GM12891 (cell line): ENCODE measurements at regions not wholly inside any gene's neighbourhood (a gene's known extent, or its start where the extent isn't known, plus 50 kb on each side); places are given as distances from the start of the nearest gene placed in this dataset.

Experiments
- DNase-seq: peaks from one replicate; pipeline ENCODE4 v3.0.0; 2011; ENCODE audit warnings: low spot score; ENCODE audit not compliant: insufficient read length
- FAIRE-seq: peaks from 2 replicates; lab custom pipeline; 2011; peaks lifted over from hg19 to GRCh38; lab: Jason Lieb, UNC
- PAX5 ChIP-seq: IDR thresholded peaks from 2 replicates; pipeline ENCODE4 v1.6.1; 2011; ENCODE audit warnings: low read length, moderate library complexity, mild to moderate bottlenecking; ENCODE audit not compliant: insufficient read depth, severe bottlenecking
- POLR2A ChIP-seq: IDR thresholded peaks from 2 replicates; pipeline ENCODE4 v1.6.1; 2011; ENCODE audit warnings: low read depth, low read length, control low read depth
- POLR2AphosphoS5 ChIP-seq: IDR thresholded peaks from 2 replicates; pipeline ENCODE4 v1.6.1; 2011; ENCODE audit warnings: low read depth, low read length, control low read depth
- POU2F2 ChIP-seq: IDR thresholded peaks from 2 replicates; pipeline ENCODE4 v1.6.1; 2011; ENCODE audit warnings: low read depth, mild to moderate bottlenecking, control low read depth, low read length, moderate library complexity
- SPI1 ChIP-seq: IDR thresholded peaks from 2 replicates; pipeline ENCODE4 v1.6.1; 2011; ENCODE audit warnings: low read depth, low read length, control low read depth
- TAF1 ChIP-seq: IDR thresholded peaks from 2 replicates; pipeline ENCODE4 v1.6.1; 2011; ENCODE audit warnings: low read depth, low read length, control low read depth

GRCh38 chr2:121818546-121818945 is 63.1 kb downstream of the TSN start:
- TF ChIP-seq TAF1 = no peak
- no peak for TF ChIP-seq POLR2A
- no peak for TF ChIP-seq PAX5
- no peak for TF ChIP-seq POU2F2
- no peak for TF ChIP-seq SPI1
- no peak for TF ChIP-seq POLR2AphosphoS5
- no peak for DNase-seq
- no peak for FAIRE-seq

GRCh38 chr2:121819846-121820245 is 64.4 kb downstream of the TSN start:
- TF ChIP-seq PAX5 (no peak), SPI1 (no peak), POU2F2 (no peak), POLR2AphosphoS5 (no peak), TAF1 (no peak), POLR2A (no peak)
- FAIRE-seq = no peak
- DNase-seq = no peak

GRCh38 chr2:121821476-121822158 is 66.2 kb downstream of the TSN start:
- FAIRE-seq (no peak), DNase-seq (no peak)
- TF ChIP-seq POLR2AphosphoS5 = no peak
- no peak for TF ChIP-seq SPI1
- TF ChIP-seq POLR2A = no peak
- TF ChIP-seq PAX5 = no peak
- TF ChIP-seq TAF1 = no peak
- TF ChIP-seq POU2F2 = no peak

GRCh38 chr2:121824264-121824663 is 68.8 kb downstream of the TSN start:
- no peak for TF ChIP-seq TAF1
- no peak for TF ChIP-seq POLR2AphosphoS5
- no peak for TF ChIP-seq POLR2A
- TF ChIP-seq POU2F2 = no peak
- TF ChIP-seq SPI1 = no peak
- no peak for TF ChIP-seq PAX5
- no peak for DNase-seq
- FAIRE-seq = no peak

- TF ChIP-seq POLR2AphosphoS5 = no peak
- TF ChIP-seq POLR2A = no peak
- no peak for TF ChIP-seq PAX5
- no peak for TF ChIP-seq SPI1
- no peak for TF ChIP-seq TAF1
- no peak for TF ChIP-seq POU2F2
- DNase-seq = no peak
- FAIRE-seq = no peak
These were observed 69.8 kb downstream of the TSN start for GRCh38 chr2:121825003-121825950.

- TF ChIP-seq POLR2AphosphoS5 = no peak
- TF ChIP-seq TAF1 = no peak
- no peak for TF ChIP-seq PAX5
- TF ChIP-seq POU2F2 = no peak
- no peak for TF ChIP-seq SPI1
- FAIRE-seq (no peak), DNase-seq (no peak)
These were observed 70.6 kb downstream of the TSN start for GRCh38 chr2:121826036-121826435.

- FAIRE-seq = no peak
- DNase-seq = no peak
- TF ChIP-seq POLR2AphosphoS5 (no peak), TAF1 (no peak), POU2F2 (no peak), POLR2A (no peak), PAX5 (no peak), SPI1 (no peak)
These were observed 72.9 kb downstream of the TSN start for GRCh38 chr2:121828281-121828731.

- DNase-seq (no peak), FAIRE-seq (no peak)
- TF ChIP-seq POLR2AphosphoS5 = no peak
These were observed 75.4 kb downstream of the TSN start for GRCh38 chr2:121830809-121831208.

- DNase-seq = no peak
- no peak for FAIRE-seq
- TF ChIP-seq POLR2AphosphoS5 (no peak), TAF1 (no peak), POLR2A (no peak), SPI1 (no peak), PAX5 (no peak), POU2F2 (no peak)
These were observed 76.4 kb downstream of the TSN start for GRCh38 chr2:121831841-121832240.
